ENCODE measurements at regions not wholly inside any gene's neighbourhood (a gene's known extent, or its start where the extent isn't known, plus 50 kb on each side); places are given as distances from the start of the nearest gene placed in this dataset.
"Not testable (repeated sequence)": the region's sequence is repeated elsewhere in the genome, so short reads cannot be mapped to it uniquely, and the experiment has no call there.

DNA sequence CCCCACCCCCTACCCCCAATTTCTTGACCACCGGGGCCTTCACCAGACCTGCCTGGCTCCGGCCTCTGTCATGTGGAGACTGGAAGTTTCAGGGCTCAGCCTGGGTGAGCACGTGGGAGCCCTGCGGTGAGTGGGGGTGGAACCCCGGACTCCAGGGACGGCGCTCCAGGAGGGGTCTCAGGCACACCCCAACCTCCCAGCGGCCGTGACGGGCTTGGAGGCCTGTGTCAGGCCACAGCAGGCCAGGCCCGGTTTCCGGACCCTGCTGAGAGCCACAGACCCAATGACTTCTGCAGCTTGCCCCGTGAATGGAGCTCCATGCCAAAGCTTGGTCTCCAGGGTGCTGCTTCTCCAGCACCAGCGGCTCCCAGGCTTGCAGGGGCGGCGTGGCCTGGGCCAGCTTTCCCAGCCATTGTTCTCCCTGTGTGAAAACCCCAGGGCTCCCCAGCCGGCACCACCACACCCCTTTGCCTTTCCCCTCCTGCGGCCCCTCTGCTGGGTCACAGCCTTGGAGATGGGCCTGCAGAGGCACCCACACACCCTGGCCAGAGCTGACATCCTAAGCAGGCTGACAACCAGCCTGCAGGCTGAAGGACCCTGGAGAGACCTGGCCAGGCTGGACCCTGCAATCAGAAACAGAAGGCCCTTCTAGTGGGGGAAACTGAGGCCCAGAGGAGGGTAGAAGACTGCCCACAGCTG, 186.2 kb upstream of the C14orf180 start:
- no peak for DNase-seq (ENCODE audit: insufficient read length)
- no peak for TF ChIP-seq POLR2A (IDR thresholded peaks at IDR 0.05; ENCODE audit: low read depth, low read length)
- TF ChIP-seq POLR2AphosphoS5 (IDR thresholded peaks at IDR 0.05; ENCODE audit: low read depth, low read length), result no peak
- TF ChIP-seq TAF1 (IDR thresholded peaks at IDR 0.05; ENCODE audit: borderline replicate concordance, low read depth, low read length), result no peak
- no peak for FAIRE-seq

GRCh38 chr14:104393898-104394381, 185.6 kb upstream of the C14orf180 start:
- TF ChIP-seq POLR2A (IDR thresholded peaks at IDR 0.05; ENCODE audit: low read depth, low read length) (no peak), TAF1 (IDR thresholded peaks at IDR 0.05; ENCODE audit: borderline replicate concordance, low read depth, low read length) (no peak), POLR2AphosphoS5 (IDR thresholded peaks at IDR 0.05; ENCODE audit: low read depth, low read length) (no peak)
- DNase-seq (ENCODE audit: insufficient read length) (no peak), FAIRE-seq (no peak)

DNA sequence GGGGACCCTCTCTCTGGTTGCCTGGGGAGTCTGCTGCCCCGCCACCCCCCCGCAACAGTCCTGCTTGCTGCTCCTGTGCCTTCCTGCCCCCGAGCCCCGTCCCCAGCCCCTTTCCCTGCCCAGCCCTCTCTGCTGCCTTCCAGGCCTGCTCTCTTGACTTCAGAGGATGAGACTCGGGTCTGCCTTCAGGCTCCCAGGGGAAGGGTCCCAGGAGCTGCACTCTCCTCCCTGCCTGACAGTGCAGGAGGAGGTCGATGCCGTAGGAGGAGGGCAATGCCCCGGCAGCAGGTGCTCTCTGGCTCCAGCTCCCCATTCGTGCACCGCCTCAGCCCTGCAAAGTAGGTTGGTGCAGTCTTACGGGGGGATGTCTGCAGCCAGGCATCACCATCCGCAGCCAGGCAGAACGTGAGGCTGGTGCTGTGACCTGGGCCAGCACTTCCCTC, 185.1 kb upstream of the C14orf180 start:
- no peak for FAIRE-seq
- DNase-seq (ENCODE audit: insufficient read length), result no peak

DNA sequence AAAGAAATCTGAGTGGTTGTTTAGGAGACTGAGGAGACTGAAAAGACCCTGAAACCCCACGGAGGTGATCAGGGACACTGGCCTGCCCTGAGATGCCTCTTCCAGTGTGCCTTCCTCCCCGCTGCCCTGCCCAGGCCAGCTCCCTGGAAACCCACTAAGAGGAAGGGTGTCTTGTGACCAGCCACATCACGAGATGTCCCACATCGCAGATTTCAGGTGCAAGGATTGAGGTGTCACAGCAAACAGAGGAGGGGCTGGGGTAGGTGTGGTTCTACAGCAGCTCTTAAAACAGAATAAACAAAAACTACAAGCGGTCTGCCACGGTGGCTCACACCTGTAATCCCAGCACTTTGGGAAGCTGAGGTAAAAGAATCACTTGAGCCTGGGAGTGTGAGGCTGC, 184.3 kb upstream of the C14orf180 start:
- FAIRE-seq, result no peak
- TF ChIP-seq POLR2A (IDR thresholded peaks at IDR 0.05; ENCODE audit: low read depth, low read length) (no peak), POLR2AphosphoS5 (IDR thresholded peaks at IDR 0.05; ENCODE audit: low read depth, low read length) (no peak), TAF1 (IDR thresholded peaks at IDR 0.05; ENCODE audit: borderline replicate concordance, low read depth, low read length) (no peak)
- no peak for DNase-seq (ENCODE audit: insufficient read length)

More for the DNA sequence above, 185.1 kb upstream of the C14orf180 start:
- TF ChIP-seq POLR2AphosphoS5 (IDR thresholded peaks at IDR 0.05; ENCODE audit: low read depth, low read length), result no peak

DNA sequence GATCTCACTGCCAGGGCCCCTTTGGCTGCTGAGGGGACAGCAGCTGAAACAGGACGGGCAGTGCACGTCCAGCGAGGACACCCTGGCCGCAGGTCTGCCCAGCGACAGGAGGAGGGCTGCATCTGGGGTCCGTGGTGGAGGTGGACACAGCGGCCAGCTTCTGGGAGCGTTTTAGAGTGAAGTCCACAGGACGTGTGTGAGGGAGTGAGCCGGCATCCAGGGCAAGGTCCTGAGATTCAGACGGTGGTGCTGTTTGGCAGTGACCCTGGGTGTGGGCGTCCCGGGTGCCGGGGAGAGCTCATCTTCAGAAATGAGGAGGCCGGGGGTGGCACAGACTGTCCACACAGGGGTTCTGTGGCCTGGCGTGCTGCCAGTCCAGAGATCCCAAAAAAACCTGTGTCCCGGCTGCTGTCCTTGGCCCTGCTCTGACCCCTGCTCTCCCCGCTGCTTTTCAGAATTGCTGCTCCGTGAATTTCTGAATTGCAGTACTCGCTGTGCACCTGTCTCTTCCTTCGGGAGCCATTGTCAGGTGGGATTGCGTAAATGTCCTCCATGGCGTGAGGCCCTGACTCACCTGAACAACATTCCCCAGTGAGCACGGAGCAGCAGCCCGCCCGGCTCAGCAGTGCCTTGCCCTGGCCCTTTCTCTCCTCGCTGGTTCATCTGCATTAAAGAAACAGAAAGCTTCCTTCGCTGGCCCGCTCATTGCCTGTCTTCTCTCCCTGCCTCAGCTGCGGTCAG, 183.5 kb upstream of the C14orf180 start:
- DNase-seq (ENCODE audit: insufficient read length), result no peak
- no peak for FAIRE-seq

GRCh38 chr14:104396682-104397470, 182.7 kb upstream of the C14orf180 start:
- DNase-seq (ENCODE audit: insufficient read length) (no peak), FAIRE-seq (no peak)
- TF ChIP-seq TAF1 (IDR thresholded peaks at IDR 0.05; ENCODE audit: borderline replicate concordance, low read depth, low read length), result no peak
- no peak for TF ChIP-seq POLR2AphosphoS5 (IDR thresholded peaks at IDR 0.05; ENCODE audit: low read depth, low read length)
- TF ChIP-seq POLR2A (IDR thresholded peaks at IDR 0.05; ENCODE audit: low read depth, low read length), result no peak

More for the DNA sequence above, 183.5 kb upstream of the C14orf180 start:
- no peak for TF ChIP-seq POLR2AphosphoS5 (IDR thresholded peaks at IDR 0.05; ENCODE audit: low read depth, low read length)
- TF ChIP-seq POLR2A (IDR thresholded peaks at IDR 0.05; ENCODE audit: low read depth, low read length), result no peak
- no peak for TF ChIP-seq TAF1 (IDR thresholded peaks at IDR 0.05; ENCODE audit: borderline replicate concordance, low read depth, low read length)

- no peak for FAIRE-seq
Measured at GRCh38 chr14:104397956-104398355, 181.6 kb upstream of the C14orf180 start.

DNA sequence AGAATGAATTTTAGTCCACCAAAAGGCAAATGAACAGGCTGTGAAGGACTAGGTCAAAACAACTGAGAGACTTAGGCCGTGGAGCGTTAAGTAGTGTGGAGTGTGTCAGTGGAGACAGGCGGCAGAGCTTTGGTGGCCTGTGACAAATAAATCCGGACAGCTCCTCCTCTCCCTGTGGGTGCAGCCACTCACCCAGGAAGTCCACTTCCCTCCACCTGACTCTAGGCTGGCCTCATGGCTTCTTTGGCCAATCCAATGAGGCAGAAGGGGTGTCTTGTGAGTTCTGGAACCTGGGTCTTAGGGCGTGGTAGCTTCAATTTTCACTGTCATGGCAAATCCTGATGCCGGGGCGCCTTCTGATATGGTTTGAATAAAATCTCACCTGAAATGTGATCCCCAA, 180.9 kb upstream of the C14orf180 start:
- no peak for TF ChIP-seq POLR2A (IDR thresholded peaks at IDR 0.05; ENCODE audit: low read depth, low read length)
- no peak for TF ChIP-seq TAF1 (IDR thresholded peaks at IDR 0.05; ENCODE audit: borderline replicate concordance, low read depth, low read length)
- FAIRE-seq (no peak), DNase-seq (ENCODE audit: insufficient read length) (no peak)

More at GRCh38 chr14:104397956-104398355, 181.6 kb upstream of the C14orf180 start:
- no peak for DNase-seq (ENCODE audit: insufficient read length)
- TF ChIP-seq TAF1 (IDR thresholded peaks at IDR 0.05; ENCODE audit: borderline replicate concordance, low read depth, low read length) (no peak), POLR2A (IDR thresholded peaks at IDR 0.05; ENCODE audit: low read depth, low read length) (no peak), POLR2AphosphoS5 (IDR thresholded peaks at IDR 0.05; ENCODE audit: low read depth, low read length) (no peak)

- DNase-seq (ENCODE audit: insufficient read length) (no peak), FAIRE-seq (no peak)
- no peak for TF ChIP-seq TAF1 (IDR thresholded peaks at IDR 0.05; ENCODE audit: borderline replicate concordance, low read depth, low read length)
- no peak for TF ChIP-seq POLR2AphosphoS5 (IDR thresholded peaks at IDR 0.05; ENCODE audit: low read depth, low read length)
- no peak for TF ChIP-seq POLR2A (IDR thresholded peaks at IDR 0.05; ENCODE audit: low read depth, low read length)
Measured at GRCh38 chr14:104399432-104400155, 180.0 kb upstream of the C14orf180 start.

- no peak for FAIRE-seq
- no peak for TF ChIP-seq POLR2A (IDR thresholded peaks at IDR 0.05; ENCODE audit: low read depth, low read length)
- no peak for TF ChIP-seq POLR2AphosphoS5 (IDR thresholded peaks at IDR 0.05; ENCODE audit: low read depth, low read length)
- TF ChIP-seq TAF1 (IDR thresholded peaks at IDR 0.05; ENCODE audit: borderline replicate concordance, low read depth, low read length), result no peak
Measured at GRCh38 chr14:104400355-104400754, 179.2 kb upstream of the C14orf180 start.

DNA sequence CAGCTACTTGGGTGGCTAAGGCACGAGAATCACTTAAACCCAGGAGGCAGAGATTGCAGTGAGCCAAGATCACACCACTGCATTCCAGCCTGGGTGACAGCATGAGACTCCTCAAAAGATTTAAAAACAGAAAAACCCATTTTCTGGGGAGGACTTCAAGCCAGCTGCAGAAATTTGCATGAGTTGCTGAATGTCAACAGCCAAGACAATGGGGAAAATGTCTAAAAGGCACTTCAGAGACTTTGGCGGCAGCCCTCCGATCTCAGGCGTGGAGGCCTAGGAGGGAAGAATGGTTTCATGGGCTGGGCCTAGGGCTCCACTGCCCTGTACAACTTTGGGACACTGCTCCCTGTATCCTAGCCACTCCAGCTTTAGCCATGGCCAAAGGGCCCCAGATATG, 177.8 kb upstream of the C14orf180 start:
- TF ChIP-seq POLR2AphosphoS5 (IDR thresholded peaks at IDR 0.05; ENCODE audit: low read depth, low read length), result no peak
- no peak for TF ChIP-seq POLR2A (IDR thresholded peaks at IDR 0.05; ENCODE audit: low read depth, low read length)
- no peak for TF ChIP-seq TAF1 (IDR thresholded peaks at IDR 0.05; ENCODE audit: borderline replicate concordance, low read depth, low read length)
- no peak for DNase-seq (ENCODE audit: insufficient read length)
- FAIRE-seq, result no peak

More at GRCh38 chr14:104400355-104400754, 179.2 kb upstream of the C14orf180 start:
- no peak for DNase-seq (ENCODE audit: insufficient read length)

- FAIRE-seq; DNase-seq (ENCODE audit: insufficient read length): not testable (repeated sequence)
Measured at GRCh38 chr14:104402303-104402702, 177.3 kb upstream of the C14orf180 start.

All from GM12892 (cell line).